GM18507 (cell line): ENCODE measurements at regions not wholly inside any gene's neighbourhood (a gene's known extent, or its start where the extent isn't known, plus 50 kb on each side); places are given as distances from the start of the nearest gene placed in this dataset.

Experiments
- DNase-seq: peaks from one replicate; pipeline ENCODE4 v3.0.0; 2011; ENCODE audit warnings: low read depth; ENCODE audit not compliant: insufficient read length; ENCODE audit errors: extremely low spot score
- FAIRE-seq: peaks from 2 replicates; lab custom pipeline; 2011; peaks lifted over from hg19 to GRCh38; lab: Jason Lieb, UNC

DNA sequence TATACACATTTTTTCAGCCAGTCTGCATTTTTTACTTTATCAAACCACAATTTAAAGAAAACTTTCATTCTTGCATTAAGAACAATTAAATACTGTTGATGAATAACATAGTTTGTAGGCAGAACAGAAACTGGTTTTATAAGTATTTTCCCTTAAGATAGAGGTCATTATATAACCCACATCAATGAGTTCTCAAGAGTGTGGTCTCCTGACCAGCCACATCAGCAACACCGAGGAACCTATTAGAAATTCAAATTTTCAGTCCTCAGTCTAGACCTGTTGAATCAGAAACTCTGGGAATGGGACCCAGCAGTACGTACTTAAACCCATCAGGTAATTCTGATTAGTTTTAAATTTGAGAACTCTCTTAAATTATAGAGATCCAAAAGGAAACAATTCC is 299.6 kb upstream of the ARSJ start:
- FAIRE-seq, result no peak
- DNase-seq, result no peak

DNA sequence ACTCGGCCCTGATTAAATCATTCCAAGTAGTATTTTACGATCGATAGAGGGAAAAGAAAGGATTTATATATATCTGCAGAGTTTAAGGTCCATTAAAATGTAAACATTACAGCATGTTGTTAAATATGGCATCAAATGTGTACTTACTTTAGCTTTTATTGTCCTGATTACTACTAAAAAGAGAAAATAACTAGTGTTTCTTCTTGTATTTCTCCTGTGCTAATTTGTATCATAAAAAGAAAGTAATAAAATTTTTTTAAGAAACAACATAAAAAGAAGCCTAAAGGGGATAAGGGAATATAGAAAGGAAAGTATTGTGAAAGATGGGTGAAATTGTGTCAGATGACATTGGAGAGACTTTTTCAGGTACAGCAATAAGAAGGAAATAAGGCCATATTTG is 300.3 kb upstream of the ARSJ start:
- no peak for FAIRE-seq

DNA sequence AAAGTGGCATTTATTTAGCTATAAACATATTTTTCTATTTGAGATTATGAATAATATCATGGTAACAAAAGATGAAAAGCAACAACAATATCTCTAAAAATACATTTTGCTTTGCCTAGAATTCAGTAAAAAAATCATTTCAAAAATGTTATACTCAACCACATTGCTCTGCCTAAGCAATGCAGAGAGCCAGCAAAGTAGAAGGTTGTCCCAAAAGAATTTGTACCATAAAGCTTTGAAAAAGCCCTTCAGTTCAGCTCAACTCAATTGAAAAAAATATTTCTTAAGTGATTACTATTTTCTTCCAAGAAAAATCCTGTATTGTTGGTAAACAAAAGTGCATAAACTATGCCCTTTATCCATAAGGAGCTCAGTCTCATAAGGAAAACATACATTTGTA is 301.2 kb upstream of the ARSJ start:
- FAIRE-seq, result no peak
- DNase-seq, result no peak

More for the DNA sequence above, 300.3 kb upstream of the ARSJ start:
- no peak for DNase-seq

DNA sequence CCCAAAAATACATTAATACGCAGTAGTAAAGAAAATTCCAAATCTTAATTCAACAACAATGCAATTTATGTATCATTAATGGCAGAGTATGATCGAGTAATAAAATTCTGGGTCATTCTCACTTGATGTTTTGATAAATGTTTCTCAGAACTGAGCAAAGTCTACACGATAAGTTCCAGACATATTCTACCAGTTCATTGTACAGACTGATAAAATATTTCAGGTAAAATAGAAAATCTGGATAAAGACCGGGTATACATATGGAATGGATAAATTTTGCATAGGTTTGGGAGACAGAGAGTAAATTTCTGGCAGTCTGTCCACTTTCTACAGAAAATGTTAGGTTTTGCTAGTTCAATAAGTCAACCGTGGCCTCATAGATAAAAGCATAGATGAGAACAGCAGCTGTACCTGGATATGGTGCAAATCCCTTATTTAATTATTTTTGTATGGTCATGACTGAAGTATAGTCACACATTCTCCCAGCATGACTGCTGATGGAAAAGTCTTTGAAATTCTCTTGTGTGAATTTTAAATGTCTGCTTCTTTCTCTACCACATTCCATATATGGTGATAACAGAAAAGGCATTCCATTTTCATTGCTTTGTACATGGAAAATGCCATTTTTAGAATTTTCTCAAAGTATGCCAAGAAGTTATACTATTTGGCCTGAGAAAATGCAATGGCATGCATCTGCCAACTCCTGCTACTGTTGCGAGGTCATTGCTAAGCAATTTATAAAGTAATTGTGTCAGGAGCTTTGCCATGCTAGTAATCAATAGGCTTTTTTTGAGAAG is 301.9 kb upstream of the ARSJ start:
- FAIRE-seq (no peak), DNase-seq (no peak)

DNA sequence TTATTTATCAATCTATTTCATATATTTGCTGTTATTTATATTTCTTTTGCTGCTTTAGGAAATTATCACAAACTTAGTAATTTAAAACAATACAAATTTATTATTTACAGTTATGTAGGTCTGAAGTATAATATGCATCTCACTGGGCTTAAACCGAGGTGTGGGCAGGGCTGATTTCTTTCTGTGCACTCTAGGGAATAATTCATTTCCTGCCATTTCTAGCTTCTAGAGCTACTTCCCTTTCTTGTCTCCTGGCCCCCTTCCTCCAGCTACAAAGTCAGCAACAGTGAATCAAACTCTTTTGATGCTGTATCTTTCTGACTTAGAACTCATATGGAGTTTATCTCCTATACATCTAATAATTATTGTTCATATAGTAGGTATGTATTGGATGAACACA is 303.5 kb upstream of the ARSJ start:
- DNase-seq (no peak), FAIRE-seq (no peak)

DNA sequence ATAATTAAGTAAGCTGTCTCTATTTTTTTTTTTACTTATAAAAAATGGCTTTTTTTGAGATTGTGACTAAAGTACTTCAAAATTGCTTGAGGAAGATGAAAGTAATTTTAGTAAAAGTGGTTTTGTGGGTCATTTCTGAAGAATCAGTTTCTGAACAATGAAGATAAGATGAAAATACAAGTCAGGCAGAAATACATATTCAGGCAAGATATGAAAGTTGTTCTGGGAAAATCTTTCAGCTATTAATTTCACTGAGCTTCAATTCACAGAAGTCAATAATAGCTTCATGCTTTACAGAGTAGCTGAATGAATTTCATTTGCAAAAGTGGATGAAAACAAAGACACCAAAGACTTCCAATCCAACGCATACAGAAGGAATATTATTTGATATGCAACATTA is 305.2 kb upstream of the ARSJ start:
- DNase-seq (no peak), FAIRE-seq (no peak)

DNA sequence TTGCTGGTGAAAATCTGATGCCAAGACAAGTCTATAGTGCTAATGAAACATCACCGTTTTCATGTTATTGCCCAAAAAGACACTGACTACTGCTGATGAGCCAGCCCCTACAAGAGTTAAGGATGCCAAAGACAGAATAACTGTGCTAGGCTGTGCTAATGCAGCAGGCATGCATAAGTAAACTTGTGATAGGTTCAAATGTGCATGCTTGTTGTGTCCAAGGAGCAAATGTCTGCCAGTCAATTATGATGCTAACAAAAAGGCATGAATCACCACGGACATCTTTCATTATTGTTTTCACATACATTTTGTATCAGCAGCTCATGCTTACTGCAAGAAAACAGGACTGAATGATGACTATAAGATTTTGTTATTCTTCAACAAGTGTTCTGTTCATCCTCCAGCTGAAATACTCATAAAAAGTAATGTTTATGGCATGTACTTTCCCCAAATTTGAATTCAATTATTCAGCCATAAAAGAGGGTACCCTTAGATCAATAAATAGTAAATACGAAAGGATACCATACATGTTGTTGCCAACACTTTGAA is 306.9 kb upstream of the ARSJ start:
- FAIRE-seq (no peak), DNase-seq (no peak)

DNA sequence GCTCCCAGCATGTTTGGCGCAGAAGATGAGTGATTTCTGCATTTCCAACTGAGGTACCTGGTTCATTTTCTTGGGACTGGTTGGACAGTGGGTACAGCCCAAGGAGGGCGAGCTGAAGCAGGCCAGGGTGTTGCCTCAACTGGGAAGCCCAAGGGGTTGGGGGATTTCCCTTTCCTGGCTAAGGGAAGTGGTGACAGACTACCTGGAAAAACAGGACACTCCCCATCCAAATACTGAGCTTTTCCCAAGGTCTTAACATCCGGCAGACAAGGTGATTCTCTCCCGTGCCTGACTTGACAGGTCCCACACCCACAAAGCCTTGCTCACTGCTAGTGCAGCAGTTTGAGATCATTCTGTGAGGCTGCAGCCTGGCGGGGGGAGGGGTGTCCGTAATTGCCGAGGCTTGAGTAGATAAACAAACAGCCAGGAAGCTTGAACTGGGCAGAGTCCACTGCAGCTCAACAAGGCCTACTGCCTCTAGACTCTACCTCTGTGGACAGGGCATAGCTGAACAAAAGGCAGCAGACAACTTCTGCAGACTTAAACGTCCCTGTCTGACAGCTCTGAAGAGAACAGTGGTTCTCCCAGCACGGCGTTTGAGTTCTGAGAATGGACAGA is 307.7 kb upstream of the ARSJ start:
- no peak for DNase-seq
- no peak for FAIRE-seq

DNA sequence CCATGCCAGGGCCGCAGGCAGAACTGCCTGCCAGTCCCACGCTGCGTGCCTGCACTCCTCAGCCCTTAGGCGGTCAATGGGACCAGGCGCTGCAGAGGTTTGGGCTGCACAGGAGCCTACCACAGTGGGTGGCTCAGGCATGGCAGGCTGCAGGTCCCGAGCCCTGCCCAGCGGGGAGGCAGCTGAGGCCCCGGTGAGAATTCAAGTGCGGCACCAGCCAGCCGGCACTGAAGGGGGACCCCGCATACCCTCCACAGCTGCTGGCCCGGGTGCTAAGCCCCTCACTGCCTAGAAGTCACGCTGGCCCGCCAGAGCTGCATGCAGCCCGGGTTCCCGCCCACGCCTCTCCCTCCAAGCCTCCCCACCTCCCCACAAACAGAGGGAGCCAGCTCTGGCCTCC is 302.5 kb upstream of the UGT8 start:
- DNase-seq (no peak), FAIRE-seq (no peak)

DNA sequence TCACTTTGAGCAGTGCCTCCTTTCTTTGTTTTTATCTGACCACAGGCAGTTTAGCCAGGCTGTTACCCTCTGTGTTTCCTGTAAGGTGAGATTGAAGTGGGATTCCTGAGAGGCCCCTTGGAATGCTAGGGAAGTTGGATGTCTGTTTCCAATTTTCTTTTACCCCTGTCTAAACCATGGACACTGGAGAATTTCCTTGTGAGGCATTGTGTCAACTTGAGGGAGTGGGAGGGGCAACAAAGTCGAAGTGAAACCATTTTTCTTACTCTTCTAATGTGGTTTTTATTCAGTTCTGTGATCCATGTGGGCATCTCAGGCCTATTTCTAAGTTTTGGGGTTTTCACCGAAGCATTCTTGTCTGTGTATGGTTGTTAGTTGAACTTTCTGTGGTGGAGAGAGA is 296.1 kb upstream of the UGT8 start:
- DNase-seq (no peak), FAIRE-seq (no peak)

DNA sequence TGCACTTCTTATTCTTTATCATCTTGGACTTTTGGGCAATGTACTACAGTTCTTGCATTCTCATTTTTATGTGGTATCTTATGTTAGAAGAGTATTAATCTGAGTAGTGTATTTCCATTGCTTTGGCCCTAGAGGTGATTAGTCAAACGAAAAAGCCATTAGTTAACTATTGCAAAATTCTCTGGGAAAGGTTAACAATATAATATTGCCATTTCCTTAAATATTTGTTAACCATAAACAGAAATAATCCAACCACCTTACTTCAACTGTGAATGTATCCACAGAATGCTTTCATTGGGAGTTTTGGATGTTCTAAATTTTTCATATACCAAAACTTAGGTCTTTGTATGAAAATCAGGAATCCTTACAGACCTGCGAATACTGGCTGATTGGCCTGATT is 294.6 kb upstream of the UGT8 start:
- DNase-seq (no peak), FAIRE-seq (no peak)

DNA sequence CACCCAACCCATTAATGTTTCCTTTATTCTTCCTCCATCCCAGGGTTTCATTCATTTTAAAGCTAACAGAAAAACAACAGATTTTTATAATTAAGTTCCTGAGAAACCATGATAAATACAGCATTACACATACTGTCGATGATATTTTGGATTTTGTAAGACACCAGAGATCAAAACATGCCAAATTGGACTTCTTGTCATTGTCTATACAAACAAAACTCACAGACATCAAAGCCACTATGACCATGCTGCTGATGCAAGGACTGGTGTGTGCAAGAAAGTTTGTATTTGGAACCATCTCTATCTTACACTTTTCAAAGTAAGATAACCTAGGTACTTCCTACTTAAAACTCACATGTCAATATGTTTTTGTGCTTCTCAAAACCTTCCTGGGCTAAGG is 294.0 kb upstream of the UGT8 start:
- FAIRE-seq, result peak; percentile 38
- DNase-seq, result no peak

DNA sequence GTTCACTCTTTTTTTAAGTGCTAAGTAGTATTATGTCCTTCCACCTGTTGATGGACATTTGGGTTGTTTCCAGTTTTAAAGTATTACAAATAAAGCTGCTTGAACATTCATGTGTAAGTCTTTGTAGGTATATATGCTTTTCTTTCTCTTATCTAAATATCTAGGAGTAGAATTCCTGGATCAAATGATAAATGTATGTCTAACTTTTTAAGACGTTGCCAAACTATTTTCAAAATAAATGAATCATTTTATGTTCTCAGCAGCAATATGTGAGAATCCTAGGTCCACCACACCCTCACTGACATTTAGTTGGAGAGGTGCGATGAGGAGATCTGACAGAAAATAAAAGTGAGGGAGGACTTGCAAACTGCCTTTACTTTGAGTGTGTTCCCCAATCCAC is 291.7 kb upstream of the UGT8 start:
- FAIRE-seq, result no peak
- no peak for DNase-seq

DNA sequence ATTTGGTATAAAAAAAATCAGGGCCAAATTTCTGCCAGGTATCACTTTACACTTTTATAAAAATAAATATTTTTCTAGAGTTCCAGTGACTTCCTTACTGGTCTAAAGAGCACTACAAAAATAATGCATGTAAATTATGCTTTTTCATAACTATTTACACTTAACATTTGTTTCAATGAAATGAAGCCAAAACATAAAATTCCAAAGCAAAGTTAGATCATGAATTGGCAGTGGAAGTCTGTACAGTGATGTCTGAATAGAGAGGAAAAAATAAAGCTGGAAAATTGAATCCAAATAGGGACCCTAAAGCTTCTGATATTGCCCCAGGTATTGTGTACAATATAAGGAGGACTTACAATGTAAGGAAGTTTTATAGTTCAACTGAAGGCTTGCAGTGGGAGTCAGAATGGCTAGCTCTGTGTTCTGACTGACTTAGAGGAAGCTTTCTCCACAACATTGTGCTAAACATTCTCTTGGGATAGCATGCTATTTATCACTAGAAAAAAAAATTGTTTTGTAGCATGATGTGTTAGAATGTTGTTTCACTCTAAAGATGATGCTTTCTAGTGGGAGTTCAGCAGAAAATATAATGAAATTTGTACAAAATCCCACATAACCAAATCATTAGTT is 288.2 kb upstream of the UGT8 start:
- FAIRE-seq (no peak), DNase-seq (no peak)

DNA sequence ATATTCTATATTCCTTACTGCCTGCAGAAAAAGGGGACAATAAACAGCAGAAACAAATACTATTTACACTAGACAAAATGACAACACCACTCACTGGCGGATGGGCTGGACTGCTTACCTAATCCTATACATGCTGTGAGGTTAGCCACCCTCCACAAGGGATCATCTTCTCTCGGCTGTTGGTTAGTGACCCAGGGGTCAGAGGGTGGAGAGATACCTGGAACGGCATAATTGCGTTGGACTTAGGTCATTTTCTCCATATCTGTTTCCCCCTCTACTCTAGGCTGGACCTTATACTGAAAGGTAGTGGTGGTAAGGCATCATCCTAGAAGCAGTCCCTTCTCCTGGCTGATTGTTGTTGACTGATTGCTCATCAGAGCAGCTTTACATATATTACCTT is 286.8 kb upstream of the UGT8 start:
- DNase-seq, result no peak
- FAIRE-seq, result no peak

DNA sequence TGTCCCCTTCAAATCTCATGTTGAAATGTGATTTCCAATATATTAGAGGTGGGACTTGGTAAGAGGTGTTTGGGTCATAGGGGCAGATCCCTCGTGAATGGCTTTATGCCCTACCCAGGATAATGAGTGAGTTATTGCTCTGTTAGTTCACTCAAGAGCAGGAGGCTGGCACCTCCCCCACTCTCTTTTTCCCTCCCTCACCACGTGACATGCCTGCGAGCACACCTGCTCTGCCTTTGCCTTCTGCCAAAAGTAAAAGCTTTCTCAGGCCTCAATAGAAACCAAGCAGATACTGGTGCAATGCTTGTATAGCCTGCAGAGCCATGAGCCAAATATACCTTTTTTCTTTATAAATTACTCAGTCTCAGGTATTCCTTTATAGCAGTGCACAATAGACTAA is 286.3 kb upstream of the UGT8 start:
- FAIRE-seq (no peak), DNase-seq (no peak)

DNA sequence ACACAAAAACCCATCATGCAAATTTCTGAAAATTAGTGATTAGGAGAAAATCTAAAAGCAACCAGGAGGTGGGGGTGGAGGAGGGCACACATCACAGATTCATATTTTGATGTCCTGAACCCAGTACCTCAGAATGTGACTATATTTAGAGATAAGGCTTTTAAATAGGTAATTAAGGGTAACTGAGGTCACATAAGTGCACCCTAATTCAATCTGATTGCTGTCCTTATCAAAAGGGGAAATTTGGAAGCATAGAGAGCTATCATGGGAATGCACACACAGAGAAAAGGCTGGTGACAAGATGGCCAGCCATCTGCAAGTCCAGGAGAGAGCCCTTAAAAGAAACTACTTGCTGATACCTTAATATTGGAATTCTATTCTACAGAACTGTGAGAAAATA is 281.8 kb upstream of the UGT8 start:
- no peak for DNase-seq
- no peak for FAIRE-seq

DNA sequence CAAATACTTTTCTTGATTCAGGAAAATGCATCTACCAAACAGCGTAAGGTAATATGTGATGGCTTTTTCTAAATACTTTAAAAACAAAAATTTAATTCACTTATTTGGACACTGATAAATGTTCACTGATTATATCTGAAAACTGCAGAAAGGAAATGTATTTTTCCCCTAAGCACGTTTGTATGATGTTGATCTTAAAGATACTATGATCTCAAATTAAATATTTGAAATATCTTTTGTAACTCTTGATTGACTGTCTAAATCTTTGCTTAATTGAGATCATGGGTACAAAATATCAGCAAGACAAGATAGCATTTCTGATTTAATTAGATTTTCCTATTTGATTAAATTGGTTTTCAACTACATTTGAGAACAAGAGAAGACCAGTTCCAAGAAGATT is 281.0 kb upstream of the UGT8 start:
- FAIRE-seq (no peak), DNase-seq (no peak)

DNA sequence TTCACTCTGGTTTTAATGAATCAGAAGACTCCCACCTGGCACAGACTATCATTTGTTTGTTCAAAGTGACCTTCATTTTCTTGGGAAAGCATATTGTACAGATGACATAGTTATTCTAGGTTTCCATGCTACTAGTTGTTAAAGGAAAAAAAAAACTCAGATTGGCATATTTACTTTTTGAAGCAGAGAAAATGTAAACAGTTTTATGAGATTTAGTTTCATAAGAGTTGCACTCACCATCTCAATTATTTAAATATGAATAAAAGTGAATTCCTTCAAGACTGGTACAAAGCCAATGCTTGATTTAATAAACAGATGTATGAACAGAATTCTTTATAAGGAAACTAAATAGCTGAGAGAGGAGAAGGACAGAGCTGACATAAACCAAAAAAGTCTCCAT is 280.3 kb upstream of the UGT8 start:
- no peak for FAIRE-seq
- no peak for DNase-seq

DNA sequence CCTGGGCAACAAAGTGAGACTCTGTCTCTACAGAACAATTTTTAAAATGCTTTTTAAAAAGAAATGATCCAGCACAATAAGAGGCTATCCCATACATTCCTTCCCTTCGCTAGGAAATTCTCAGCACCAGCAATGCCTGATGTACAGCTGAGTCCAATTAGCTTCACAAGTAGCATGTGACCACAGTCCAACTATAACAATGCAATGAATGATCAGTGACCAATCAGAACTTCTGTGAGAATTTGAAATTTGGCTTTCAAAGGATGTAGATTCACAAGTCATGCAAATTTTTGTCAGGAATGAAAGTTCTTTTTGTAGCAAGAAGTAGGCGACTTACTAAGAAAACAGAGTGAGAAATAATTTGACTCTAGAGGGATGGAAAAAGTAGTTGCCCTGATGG is 278.5 kb upstream of the UGT8 start:
- FAIRE-seq, result no peak
- DNase-seq, result no peak

DNA sequence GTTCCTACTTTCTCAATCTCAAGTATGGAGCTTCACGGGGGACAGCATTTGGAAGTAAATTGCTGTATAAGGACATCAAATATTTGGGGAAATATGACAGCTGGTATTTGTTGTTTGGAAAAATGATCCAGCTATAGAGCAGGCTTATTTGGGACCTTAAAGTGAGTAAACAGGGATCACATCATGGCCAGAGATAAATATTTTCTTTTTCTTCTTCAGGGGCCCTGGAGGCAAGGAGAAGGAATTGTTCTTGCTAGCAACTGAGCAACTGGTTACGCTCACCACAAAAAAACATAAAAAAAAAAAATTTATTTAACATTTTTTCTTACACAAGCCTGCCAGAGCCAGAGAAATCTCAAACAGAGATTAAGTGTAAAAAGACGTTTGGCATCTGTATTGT is 277.2 kb upstream of the UGT8 start:
- FAIRE-seq (no peak), DNase-seq (no peak)
